ENCODE measurements at regions not wholly inside any gene's neighbourhood (a gene's known extent, or its start where the extent isn't known, plus 50 kb on each side); places are given as distances from the start of the nearest gene placed in this dataset.

DNA sequence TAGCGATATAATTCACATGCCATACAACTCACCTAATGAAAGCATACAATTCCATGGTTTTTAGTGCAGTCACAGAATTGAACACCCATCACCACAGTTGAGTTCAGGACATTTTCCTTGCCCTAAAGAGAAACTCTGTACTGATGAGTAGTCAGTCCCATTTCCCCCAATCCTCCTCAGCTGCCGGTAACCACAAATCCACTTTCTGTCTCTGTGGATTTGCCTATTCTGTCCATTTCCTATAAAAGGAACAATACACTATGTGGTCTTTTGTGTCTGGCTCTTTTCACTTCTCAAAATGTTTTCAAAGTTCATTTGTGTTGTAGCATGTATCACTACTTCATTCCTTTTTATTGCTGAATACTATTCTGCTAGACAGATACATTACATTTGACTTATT lies 67.9 kb upstream of the TGM3 start:
- TF ChIP-seq, protein P1, sequence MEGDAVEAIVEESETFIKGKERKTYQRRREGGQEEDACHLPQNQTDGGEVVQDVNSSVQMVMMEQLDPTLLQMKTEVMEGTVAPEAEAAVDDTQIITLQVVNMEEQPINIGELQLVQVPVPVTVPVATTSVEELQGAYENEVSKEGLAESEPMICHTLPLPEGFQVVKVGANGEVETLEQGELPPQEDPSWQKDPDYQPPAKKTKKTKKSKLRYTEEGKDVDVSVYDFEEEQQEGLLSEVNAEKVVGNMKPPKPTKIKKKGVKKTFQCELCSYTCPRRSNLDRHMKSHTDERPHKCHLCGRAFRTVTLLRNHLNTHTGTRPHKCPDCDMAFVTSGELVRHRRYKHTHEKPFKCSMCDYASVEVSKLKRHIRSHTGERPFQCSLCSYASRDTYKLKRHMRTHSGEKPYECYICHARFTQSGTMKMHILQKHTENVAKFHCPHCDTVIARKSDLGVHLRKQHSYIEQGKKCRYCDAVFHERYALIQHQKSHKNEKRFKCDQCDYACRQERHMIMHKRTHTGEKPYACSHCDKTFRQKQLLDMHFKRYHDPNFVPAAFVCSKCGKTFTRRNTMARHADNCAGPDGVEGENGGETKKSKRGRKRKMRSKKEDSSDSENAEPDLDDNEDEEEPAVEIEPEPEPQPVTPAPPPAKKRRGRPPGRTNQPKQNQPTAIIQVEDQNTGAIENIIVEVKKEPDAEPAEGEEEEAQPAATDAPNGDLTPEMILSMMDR (IDR thresholded peaks at IDR 0.05; ENCODE audit: low read length), result no peak
- TF ChIP-seq EZH2 (optimal IDR thresholded peaks at IDR 0.05; ENCODE audit: low read depth, low read length), result no peak
- no peak for TF ChIP-seq EZH2phosphoT487 (IDR thresholded peaks at IDR 0.05; ENCODE audit: low read length)
